Mesodermal cell (in vitro differentiated cells): ENCODE measurements at regions not wholly inside any gene's neighbourhood (a gene's known extent, or its start where the extent isn't known, plus 50 kb on each side); places are given as distances from the start of the nearest gene placed in this dataset.

Experiments used
- H3K27ac ChIP-seq: 2 replicates; pipeline ENCODE4 v1.7.0; 2013; ENCODE audit warnings: mild to moderate bottlenecking, low read depth, low read length, moderate library complexity; ENCODE audit not compliant: severe bottlenecking
- H3K36me3 ChIP-seq: 2 replicates; pipeline ENCODE4 v1.7.1; 2013; ENCODE audit warnings: mild to moderate bottlenecking, low read length, moderate library complexity; ENCODE audit not compliant: control insufficient read depth, insufficient read depth
- H3K4me1 ChIP-seq: one replicate; pipeline ENCODE4 v1.7.1; 2013; ENCODE audit warnings: mild to moderate bottlenecking, low read length; ENCODE audit not compliant: insufficient read depth, control insufficient read depth, poor library complexity, severe bottlenecking
- H3K4me3 ChIP-seq: 2 replicates; pipeline ENCODE4 v1.7.0; 2013; ENCODE audit warnings: low read length, control low read depth, mild to moderate bottlenecking; ENCODE audit not compliant: insufficient read depth, poor library complexity, severe bottlenecking; ENCODE audit errors: extremely low read depth
- H3K9me3 ChIP-seq: 2 replicates; pipeline ENCODE4 v1.7.1; 2013; ENCODE audit warnings: mild to moderate bottlenecking, low read length, moderate library complexity; ENCODE audit not compliant: control insufficient read depth
- WGBS, 2 experiments: methylation state at CpG; one replicate each; pipeline ENCODE4 v1.1.5; 2013; ENCODE audit warnings: missing lambda C conversion rate in 2 of 2; ENCODE audit not compliant: insufficient coverage in 2 of 2; 5-methylcytosine and 5-hydroxymethylcytosine counted together

DNA sequence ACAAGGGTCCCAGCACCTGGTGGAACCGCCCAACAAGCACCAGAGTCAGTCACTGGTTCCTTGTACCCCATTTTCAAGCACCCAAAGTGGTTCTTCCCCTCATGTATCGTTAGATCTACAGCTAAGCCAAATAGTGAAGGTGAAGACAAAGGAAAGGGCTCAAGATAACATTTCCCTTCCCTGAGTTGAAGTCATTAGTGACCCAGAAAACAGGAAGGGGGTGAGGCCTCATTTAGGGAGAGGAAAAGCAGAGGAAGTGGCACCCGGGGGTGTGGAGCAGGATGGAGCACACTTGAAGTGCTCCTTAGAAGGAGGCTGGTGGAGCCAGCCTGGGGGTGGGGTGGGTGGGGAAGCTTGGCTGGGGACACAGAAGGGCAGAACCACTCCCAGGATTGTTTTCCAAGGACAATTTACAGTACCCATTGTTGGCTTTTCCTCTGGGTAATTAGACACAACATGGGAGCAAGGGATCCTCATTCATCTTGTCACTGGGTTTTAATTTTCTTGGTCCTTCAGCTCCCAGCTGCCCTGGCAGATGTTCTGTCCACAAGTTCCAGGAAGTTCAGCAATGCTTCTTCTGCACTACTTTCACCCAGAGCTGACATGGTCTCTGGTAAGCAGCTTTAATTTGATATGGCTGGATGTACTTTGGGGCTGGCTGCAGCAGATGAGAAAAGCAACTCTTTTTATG, 73.3 kb upstream of the CD93 start:
- no peak overlapping the region for H3K27ac ChIP-seq
- 80 to 89% methylated on average over 1 to 3 of the region's 3 CpGs for WGBS, 2 experiments
- peaks cover 24% of the 10 kb centered on the region for H3K4me1 ChIP-seq
- H3K9me3 ChIP-seq, result no peaks in the 10 kb centered on the region
- H3K4me3 ChIP-seq, result no peak overlapping the region
- H3K36me3 ChIP-seq, result no peaks in the 10 kb centered on the region

DNA sequence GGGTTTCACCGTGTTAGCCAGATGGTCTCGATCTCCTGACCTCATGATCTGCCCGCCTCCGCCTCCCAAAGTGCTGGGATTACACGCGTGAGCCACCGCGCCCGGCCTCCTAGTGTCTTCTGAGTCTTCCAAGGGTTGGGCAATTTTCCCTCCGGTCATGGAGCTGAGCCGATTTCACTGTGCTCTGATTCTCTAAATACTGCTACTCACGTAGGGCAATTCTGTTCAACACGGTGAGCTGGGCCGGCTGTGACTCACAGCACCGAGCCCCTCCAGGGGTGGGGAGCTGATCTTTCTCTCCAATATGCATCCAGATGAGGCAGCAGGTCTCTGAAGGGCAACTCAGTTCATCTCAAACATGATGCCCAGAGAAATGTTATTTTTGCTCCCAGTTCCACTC, 71.6 kb upstream of the CD93 start:
- no peaks in the 10 kb centered on the region for H3K9me3 ChIP-seq
- H3K36me3 ChIP-seq, result no peaks in the 10 kb centered on the region
- H3K27ac ChIP-seq, result no peak overlapping the region
- WGBS, 2 experiments, result 92 to 93% methylated on average over 15 of the region's 15 CpGs
- peaks cover 36% of the 10 kb centered on the region for H3K4me1 ChIP-seq
- no peak overlapping the region for H3K4me3 ChIP-seq

DNA sequence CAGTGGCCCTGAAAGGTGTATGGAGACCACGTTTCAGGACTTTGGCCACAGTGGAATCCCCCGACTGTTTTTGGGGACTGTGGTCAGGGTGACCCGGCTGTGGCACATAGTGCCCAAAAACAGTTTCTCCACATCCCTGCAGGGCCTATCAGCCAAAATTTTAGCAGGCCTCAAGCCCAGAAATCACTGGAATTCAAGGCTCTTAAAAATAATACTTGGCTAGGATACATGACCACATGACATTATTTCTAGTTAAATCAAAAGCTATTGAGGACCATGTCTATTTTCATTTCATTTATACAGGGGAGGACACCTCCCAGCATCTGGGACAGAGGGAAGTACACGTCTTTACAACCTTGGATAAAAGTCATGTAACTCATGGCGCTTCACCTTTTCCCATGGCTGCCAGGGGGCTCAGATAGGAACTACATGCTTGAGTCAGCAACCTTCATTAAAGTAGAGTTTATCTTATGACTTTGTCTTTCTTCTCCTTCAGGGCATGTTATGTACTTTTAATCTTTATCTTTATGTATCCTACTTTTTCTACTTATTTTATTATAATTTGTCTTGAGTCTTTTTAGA, 70.8 kb upstream of the CD93 start:
- peaks cover 44% of the 10 kb centered on the region for H3K4me1 ChIP-seq
- 95% methylated on average over 4 to 5 of the region's 5 CpGs for WGBS, 2 experiments

DNA sequence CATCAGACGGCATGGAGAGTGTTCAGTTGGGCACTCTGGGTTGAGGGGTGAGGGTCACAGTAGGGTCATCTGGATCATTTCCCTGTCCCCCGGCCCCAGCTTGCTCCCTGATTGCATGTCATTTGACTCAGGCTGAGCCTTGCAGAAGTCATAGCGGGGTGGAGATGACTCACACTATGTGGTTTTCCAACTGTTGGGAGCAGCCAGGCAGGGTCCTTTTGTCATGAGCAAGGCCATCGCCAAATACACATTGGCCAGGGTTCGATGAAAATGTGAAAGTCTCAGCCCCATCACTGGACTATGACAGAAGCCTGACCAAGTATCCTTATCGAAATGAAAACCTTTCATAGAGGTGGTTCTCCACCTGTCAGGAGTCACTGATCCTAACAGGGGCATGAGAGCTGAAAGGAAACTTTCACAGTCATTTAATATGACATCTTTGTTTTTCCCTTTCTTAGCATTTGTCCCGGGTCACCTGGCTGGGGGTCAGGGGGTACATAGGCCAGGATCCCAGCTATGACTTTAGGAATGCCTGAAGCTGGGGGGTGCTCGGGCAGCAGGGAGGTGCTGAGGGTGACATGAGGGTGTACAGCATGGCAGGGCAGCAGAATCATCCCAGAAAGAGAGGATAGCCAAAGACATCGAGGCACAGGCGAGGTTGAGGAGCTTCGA, 70.2 kb upstream of the CD93 start:
- no peaks in the 10 kb centered on the region for H3K9me3 ChIP-seq
- no peak overlapping the region for H3K4me3 ChIP-seq
- 85 to 94% methylated on average over 9 of the region's 11 CpGs for WGBS, 2 experiments
- H3K27ac ChIP-seq, result peak overlapping the region; percentile 36
- peaks cover 45% of the 10 kb centered on the region for H3K4me1 ChIP-seq
- no peaks in the 10 kb centered on the region for H3K36me3 ChIP-seq

More for the DNA sequence above, 70.8 kb upstream of the CD93 start:
- Histone ChIP-seq H3K4me3 (no peak overlapping the region), H3K27ac (no peak overlapping the region), H3K36me3 (no peaks in the 10 kb centered on the region), H3K9me3 (no peaks in the 10 kb centered on the region)

DNA sequence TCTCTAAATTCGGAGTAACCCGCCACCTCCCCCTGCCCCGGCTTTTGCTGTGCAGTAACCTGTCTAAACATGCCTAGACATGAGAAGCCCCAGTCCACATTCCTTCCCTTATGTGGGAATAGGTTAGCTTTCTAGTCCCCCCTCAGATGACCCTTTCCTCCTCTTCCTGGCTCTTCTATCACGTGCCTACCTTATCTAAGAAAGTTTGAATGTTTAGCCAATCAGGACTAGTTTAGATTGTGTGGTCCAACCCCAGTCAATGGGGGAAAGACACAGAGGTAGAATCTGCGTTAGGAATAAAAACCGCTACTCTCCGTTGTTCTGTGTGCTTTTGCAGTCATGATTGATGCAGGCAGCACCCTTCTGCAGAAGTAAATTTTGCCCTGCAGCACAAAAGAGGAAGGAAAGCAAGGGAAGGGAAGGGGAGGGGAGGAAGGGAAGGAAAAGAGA, 69.0 kb upstream of the CD93 start:
- Histone ChIP-seq H3K27ac (no peak overlapping the region), H3K4me3 (no peak overlapping the region), H3K4me1 (peaks cover 36% of the 10 kb centered on the region), H3K36me3 (no peaks in the 10 kb centered on the region), H3K9me3 (no peaks in the 10 kb centered on the region)
- WGBS, 2 experiments, result 77 to 88% methylated on average over 4 to 5 of the region's 7 CpGs

DNA sequence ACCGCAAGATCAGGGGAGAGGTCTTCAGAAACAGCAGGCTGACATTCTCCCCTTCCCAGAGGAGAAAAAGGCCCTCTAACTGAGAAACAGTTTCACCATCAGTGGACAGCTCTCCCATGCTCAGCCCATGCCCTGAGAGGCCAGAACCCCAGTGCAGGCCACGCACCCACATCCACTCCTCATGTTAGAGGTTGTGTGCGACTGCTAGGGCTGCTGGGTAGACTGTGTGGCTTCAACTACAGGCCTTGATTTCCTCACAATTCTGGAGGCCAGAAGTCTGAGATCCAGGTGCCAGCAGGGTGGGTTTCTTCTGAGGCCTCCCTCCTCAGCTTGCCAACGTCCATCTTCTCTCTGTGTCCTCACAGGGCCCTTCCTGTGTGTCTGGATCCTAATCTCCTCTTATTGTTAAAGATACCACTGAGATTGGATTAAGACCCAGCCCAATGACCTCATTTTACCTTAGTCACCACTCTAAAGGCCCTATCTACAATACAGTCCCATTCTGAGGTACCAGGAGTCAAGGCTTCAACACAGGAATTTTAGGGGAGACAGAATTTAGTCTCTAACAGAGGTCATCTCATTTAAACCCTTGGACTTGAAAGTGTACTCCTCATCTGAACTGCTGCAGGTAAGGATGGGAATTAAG, 67.7 kb upstream of the CD93 start:
- Histone ChIP-seq H3K4me3 (no peak overlapping the region), H3K4me1 (peaks cover 41% of the 10 kb centered on the region), H3K36me3 (no peaks in the 10 kb centered on the region), H3K9me3 (no peaks in the 10 kb centered on the region), H3K27ac (no peak overlapping the region)
- 74 to 85% methylated on average over 3 to 4 of the region's 4 CpGs for WGBS, 2 experiments

DNA sequence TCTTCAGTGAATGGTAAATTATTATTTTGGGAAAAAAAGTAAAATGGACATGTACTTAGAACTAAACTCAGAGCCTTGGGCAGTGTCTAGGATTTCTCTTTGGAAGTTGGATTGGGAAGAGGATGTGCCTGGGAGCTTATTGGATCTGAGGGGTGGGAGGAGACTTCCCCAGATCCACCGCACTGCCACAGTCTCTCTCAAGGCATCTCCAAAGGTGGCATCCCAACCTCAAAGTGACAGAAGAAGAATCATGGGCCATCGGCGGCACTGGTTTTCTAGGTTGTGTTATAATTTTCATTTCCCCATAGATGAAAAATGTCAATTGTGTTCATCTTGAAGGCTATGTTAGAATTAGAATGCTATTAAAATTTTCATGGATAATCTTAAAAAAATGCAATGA, 66.8 kb upstream of the CD93 start:
- Histone ChIP-seq H3K4me3 (no peak overlapping the region), H3K36me3 (no peaks in the 10 kb centered on the region), H3K9me3 (no peaks in the 10 kb centered on the region), H3K27ac (no peak overlapping the region), H3K4me1 (peaks cover 50% of the 10 kb centered on the region)
- no CpG with 5 or more reads among the region's 3 CpGs for WGBS, 2 experiments

DNA sequence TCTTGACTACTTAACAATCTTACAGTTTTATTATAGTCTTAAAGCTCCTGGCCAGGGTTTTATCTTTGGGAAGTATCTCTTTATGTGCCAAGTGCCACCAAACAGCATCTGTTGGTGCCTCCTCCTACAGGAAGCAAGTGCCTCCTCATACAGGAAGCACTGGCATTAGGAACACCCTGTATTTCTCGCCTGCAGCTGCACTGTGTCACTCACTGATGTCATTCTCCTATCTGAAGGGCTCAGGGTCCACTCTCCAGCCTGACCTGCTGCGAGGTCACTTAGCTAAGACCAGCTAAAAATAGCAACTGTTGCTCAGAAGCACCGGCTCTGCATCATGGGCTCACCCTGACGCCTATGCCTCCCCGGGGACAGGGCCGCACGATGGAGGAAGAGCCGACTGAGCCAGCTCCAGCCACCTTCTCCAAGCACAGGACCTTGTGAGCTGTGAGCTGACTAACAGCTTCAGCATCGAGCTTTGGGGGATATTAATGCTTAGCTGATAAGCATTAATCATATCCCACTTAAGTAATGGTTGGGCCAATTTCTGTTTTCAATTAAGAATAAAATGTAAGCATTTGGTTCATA, 66.3 kb upstream of the CD93 start:
- Histone ChIP-seq H3K4me3 (no peak overlapping the region), H3K4me1 (peaks cover 53% of the 10 kb centered on the region), H3K27ac (peak overlapping the region; percentile 53), H3K9me3 (no peaks in the 10 kb centered on the region), H3K36me3 (no peaks in the 10 kb centered on the region)
- WGBS, 2 experiments, result 88 to 90% methylated on average over 7 to 8 of the region's 9 CpGs

DNA sequence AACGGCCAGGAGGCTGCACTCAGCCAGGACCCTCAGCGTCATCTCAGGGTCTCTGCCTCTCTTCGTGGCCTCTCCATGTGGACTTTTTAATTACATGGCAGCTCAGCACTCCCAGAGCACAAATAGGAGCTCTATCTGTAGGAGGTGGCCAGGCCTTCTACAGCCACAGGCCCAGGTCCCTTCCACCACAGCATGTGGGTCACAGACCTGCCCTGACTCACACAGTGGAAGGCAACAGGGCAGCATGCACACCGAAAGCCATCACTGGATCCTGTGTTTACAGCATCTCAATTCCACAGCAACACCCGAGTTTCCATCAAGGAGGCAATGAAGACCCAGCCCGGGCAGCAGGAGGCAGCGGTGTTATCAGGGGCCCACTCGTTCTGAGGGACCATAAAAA, 65.8 kb upstream of the CD93 start:
- no peak overlapping the region for H3K4me3 ChIP-seq
- H3K27ac ChIP-seq, result peak overlapping the region; percentile 53
- peaks cover 53% of the 10 kb centered on the region for H3K4me1 ChIP-seq
- WGBS, 2 experiments, result 98 to 100% methylated on average over 4 to 6 of the region's 8 CpGs
- no peaks in the 10 kb centered on the region for H3K9me3 ChIP-seq
- H3K36me3 ChIP-seq, result no peaks in the 10 kb centered on the region

DNA sequence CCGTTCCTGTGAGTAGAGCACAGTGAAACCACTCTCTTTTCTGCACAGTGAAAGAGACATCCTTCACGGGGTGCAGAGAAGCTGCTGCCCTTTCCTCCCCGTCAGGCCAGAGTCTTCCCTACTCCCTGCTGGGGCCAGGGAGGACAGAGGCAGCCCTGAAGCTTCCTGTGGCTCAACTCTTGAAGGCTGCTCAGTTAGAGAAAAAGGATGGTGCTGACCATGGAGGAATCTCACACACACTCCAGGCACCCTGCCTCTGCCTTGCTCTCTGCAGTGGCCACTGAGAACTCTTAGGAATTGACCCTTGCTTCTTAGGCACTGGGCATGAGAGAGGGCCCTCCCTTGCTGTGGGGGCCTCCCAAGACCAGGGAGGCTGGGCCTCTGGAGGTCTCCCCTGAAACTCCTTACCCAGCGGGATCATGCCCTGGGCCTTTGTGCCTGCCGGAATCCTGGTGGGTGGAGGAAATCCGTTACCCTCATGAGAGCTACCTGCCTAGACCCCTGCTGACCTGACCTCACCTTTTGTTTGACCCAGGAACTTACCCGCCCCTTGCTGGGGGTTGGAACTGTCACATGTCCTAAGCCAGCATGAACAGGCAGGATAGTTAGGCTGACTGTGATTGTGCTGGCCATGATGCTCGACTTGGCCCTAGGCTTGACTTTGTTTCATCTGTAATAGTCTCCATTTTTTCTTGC, 65.0 kb upstream of the CD93 start:
- 92% methylated on average over 5 to 7 of the region's 8 CpGs for WGBS, 2 experiments
- H3K9me3 ChIP-seq, result no peaks in the 10 kb centered on the region
- H3K4me1 ChIP-seq, result peaks cover 53% of the 10 kb centered on the region
- no peak overlapping the region for H3K27ac ChIP-seq
- H3K4me3 ChIP-seq, result no peak overlapping the region
- no peaks in the 10 kb centered on the region for H3K36me3 ChIP-seq
